Renal pelvis (tissue), 1 donor: ENCODE measurements at regions not wholly inside any gene's neighbourhood (a gene's known extent, or its start where the extent isn't known, plus 50 kb on each side); places are given as distances from the start of the nearest gene placed in this dataset.
"Not testable (repeated sequence)": the region's sequence is repeated elsewhere in the genome, so short reads cannot be mapped to it uniquely, and the experiment has no call there.

Experiments
- DNase-seq: peaks from one replicate; pipeline ENCODE4 v3.0.0-alpha.2; 2013

- no peak for DNase-seq
These were observed 52.2 kb upstream of the FAT1 start for GRCh38 chr4:186775902-186776301.

GRCh38 chr4:186778134-186778533 is 54.5 kb upstream of the FAT1 start:
- no peak for DNase-seq

- no peak for DNase-seq
These were observed 56.8 kb upstream of the FAT1 start for GRCh38 chr4:186780291-186781031.

- no peak for DNase-seq
These were observed 57.6 kb upstream of the FAT1 start for GRCh38 chr4:186781032-186781917.

- DNase-seq, result no peak
These were observed 58.6 kb upstream of the FAT1 start for GRCh38 chr4:186782302-186782701.

GRCh38 chr4:186787536-186787935 is 63.9 kb upstream of the FAT1 start:
- DNase-seq, result no peak

- DNase-seq, result no peak
These were observed 66.0 kb upstream of the FAT1 start for GRCh38 chr4:186789651-186790050.

GRCh38 chr4:186790630-186791029 is 67.0 kb upstream of the FAT1 start:
- DNase-seq, result no peak

- no peak for DNase-seq
These were observed 69.2 kb upstream of the FAT1 start for GRCh38 chr4:186792728-186793366.

GRCh38 chr4:186798951-186799659 is 75.4 kb upstream of the FAT1 start:
- no peak for DNase-seq

GRCh38 chr4:186805020-186805820 is 81.6 kb upstream of the FAT1 start:
- DNase-seq, result no peak

GRCh38 chr4:186805917-186806316 is 82.3 kb upstream of the FAT1 start:
- not testable (repeated sequence) for DNase-seq

GRCh38 chr4:186806679-186807421 is 83.2 kb upstream of the FAT1 start:
- peak; percentile 52 for DNase-seq

GRCh38 chr4:186807808-186808629 is 84.4 kb upstream of the FAT1 start:
- DNase-seq, result no peak

GRCh38 chr4:186808630-186809018 is 85.0 kb upstream of the FAT1 start:
- DNase-seq, result no peak

GRCh38 chr4:186809070-186809469 is 85.4 kb upstream of the FAT1 start:
- no peak for DNase-seq

GRCh38 chr4:186810613-186811150 is 87.0 kb upstream of the FAT1 start:
- no peak for DNase-seq

- DNase-seq, result no peak
These were observed 88.9 kb upstream of the FAT1 start for GRCh38 chr4:186812592-186812991.

GRCh38 chr4:186813377-186814068 is 89.9 kb upstream of the FAT1 start:
- DNase-seq, result no peak
